EH (cell line): ENCODE measurements at regions not wholly inside any gene's neighbourhood (a gene's known extent, or its start where the extent isn't known, plus 50 kb on each side); places are given as distances from the start of the nearest gene placed in this dataset.

Experiments
- DNase-seq: peaks from one replicate; pipeline ENCODE4 v3.0.0-alpha.2; 2015; ENCODE audit warnings: low read depth

DNA sequence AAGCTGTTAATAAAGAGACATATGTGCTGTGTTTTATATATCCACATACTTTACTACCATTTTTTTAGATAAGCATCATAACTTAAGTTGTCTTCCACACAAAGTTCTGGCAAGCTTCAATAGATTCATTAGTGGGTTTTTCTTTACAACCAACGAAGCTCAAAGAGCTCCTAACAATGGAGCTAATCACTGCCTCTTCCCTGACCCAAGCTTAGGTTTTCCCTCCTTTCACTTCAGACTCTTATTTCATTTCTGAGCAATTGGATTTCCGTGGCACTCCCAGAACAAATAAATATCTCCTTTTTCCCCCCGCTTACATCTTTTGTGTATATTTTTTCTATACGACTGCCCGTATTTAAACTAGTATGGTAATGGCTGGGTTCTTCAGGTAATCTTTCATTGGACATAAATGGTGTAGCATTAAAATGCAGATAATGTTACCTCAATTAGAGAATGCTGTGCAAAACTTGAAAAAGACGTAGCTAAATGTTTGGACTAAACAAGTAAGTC, 275.5 kb upstream of the TMEM161B start:
- no peak for DNase-seq

- no peak for DNase-seq
Observed at GRCh38 chr5:88542786-88543185, 274.1 kb upstream of the TMEM161B start.

GRCh38 chr5:88540471-88541115, 271.9 kb upstream of the TMEM161B start:
- DNase-seq = no peak

DNA sequence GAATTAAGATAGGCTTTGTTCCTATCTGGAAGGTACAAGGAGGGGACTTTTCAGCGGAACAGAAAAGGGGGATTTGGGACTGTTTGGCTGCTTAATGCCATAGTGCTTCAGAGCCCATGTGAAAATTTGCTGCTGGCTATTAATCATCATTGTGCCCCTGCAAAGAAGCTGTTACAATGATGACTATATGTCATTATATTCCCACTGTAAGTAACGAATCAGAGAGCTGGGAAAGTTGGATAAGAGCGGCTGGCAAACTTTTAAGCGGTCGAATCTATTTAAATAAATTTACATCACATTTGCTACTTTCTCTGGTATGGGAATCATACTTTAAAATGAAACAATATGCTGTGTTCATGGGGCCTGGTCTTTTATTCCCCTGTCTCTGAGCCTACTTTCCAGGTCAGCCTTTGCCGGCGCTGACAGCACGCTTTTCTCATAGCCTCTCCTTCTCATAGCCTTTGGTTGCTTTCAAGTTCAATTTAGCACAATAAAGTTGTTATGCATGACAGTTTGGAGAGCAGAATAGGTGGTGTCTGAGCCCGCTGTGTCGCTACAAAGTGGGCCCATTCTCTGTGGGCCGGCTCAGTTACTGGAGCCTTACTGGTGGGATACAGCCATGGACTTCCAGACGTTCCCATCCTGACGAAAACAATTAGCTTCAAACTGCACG, 271.2 kb upstream of the TMEM161B start:
- DNase-seq = no peak

DNA sequence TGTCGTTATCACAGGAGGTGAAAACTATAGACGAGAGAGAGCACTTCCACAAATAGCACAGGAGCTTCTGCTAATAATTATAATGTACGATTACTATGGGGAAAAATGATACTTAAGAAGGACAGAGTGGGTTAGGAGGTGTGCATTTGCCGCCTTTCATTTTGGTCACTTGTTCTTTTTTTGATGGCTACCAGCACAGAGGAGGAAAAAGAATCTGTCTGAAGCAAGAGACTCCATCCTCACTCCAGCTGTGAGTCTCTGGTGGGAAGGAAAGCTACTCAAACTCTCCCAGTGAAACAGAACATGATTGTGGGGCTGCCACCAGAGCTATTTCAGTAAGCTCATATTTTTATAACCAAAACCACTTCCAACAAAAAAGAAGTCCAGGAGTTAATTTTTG, 270.4 kb upstream of the TMEM161B start:
- no peak for DNase-seq

- no peak for DNase-seq
Observed at GRCh38 chr5:88536146-88536545, 267.5 kb upstream of the TMEM161B start.

GRCh38 chr5:88524941-88525340, 256.3 kb upstream of the TMEM161B start:
- no peak for DNase-seq

GRCh38 chr5:88519066-88519465, 250.4 kb upstream of the TMEM161B start:
- no peak for DNase-seq

DNA sequence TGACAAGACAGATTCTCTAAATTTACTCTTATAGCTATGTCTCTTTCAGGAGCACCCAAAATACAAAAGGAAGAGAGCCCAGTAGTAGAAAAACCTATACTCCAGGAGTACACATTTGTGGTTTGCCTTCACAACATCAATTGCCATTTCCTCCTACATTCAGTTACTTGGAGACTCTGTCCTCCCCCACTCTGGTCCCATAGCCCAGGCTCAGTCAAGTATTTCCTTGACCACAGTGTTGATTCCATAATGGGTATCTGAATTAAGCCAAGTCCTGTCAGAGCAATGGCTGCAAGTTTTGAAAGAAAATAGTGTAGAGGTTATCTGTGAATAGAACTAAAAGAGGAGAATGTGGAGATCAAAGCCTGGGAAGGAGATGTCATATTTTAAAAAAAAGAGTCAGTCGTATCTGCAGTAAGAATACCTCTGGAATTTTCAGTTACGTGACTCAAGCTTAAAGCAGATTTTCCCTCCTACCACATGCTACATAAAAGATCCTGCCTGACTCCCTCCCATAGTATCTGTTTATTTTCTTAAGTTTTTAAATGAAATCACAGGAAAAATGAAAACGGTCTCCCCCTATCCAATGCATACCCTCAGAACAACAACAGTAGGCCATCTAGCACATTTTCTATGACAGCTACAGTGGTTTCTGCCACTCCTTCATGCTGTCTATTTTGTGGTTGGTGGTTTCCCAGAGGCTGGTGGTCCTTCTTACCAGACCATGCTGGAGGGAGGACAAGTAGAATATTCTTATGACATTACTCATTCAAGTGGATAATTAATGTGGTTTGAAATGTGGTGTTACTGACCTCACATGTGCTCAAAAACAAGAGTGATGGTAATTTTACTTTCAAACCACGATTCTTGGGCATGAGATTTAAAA, 249.7 kb upstream of the TMEM161B start:
- DNase-seq = peak; percentile 4

DNA sequence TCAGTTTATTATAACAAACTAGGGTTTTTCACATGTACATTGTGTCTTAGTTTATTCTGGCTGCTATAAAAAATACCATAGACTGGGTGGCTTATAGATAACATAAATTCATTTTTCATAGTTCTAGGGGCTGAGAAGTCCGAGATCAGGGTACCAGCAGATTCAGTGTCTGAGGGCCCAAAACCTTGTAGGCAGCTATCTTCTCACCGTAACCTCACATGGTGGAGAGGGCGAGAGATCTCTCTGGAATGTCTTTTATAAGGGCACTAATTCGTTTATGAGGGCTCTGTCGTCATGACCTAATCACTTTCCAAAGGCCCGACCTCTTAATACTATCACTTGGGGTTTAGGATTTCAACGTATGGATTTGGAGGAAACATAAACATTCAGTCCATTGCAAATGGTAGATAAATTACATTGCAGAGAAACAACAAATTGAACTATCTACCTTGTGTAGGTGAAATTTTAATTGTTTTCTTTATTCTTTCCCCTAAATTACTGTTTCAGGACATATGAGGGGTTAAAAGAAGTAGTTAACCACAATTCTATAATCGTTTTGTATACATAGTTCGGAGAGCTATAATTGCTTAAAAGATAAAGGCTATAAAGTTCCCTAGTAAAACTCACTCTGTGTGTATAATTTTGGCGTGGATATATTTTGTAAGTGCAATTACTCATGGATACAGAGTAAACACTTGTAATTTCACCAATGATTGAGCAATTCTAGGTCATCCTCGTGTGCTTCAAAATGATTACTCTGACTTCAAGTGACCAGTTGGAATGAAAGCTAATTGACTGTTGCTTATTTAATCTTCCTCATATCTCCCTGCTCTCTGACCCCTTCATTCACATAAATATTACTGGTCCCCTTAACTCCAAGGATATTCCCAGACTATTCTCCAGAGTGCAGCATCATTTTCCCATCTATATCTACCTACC, 247.5 kb upstream of the TMEM161B start:
- peak; percentile 6 for DNase-seq

GRCh38 chr5:88515068-88515467, 246.4 kb upstream of the TMEM161B start:
- DNase-seq = no peak

- DNase-seq = no peak
Observed at GRCh38 chr5:88509403-88509802, 240.8 kb upstream of the TMEM161B start.

GRCh38 chr5:88507261-88507660, 238.6 kb upstream of the TMEM161B start:
- no peak for DNase-seq

DNA sequence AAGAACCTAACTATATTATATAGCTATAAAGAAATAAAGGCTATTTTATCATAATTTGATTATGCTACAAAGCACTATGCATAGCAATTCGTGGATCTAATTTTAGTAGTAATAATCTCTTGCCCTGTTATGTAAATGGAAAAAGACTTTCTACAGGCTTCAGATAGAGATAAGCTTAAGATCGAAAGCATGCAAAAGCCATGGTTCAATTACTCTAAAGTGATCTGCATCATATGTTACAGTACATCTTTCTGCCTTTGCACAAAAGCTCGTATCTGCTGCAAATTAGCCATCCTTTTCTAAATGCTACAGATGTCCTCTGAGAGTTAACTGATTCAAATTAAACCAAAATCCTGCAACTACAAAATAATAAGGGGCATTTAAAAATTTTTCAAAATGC, 234.8 kb upstream of the TMEM161B start:
- no peak for DNase-seq

GRCh38 chr5:88503041-88503345, 234.3 kb upstream of the TMEM161B start:
- no peak for DNase-seq

DNA sequence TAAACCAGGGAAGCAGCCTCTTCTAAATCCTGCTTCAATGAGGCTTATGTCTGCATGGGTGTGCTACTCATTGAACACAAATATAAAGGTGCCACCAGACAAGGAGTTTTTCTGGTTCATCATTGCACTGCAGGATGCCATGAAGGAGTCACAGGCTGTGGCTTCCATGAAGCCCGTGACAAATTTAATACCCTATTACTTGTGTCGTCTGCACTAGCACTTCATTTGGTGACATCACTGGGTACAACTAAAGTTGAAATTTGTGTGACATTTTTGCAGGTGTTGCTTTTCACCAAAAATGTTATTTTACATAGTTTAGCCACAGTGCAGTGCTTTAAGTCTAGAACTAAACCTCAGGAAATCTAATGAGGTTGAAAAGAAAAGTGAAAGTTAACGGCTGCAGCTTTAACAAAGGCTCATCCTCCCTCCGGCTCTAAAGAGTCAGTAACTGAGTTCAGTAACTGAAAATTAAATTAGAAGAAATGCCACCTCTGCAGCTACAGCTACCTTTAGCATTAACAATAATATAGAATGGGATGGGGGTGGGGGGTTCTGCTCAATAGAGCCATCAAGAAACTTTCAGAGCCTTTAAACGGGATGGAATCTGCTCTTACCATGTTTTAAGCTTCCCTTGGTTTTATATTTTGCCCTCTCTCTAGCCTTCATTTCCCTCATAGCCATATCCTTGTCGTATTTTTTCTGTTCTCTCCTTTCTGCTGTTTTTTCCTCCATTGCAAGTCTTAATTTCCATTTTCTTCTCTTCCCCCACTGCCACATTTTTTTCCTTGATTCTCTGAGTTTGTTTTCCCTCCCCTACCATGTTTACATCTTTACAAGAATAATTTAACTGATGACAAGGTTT, 233.8 kb upstream of the TMEM161B start:
- peak; percentile 13 for DNase-seq

DNA sequence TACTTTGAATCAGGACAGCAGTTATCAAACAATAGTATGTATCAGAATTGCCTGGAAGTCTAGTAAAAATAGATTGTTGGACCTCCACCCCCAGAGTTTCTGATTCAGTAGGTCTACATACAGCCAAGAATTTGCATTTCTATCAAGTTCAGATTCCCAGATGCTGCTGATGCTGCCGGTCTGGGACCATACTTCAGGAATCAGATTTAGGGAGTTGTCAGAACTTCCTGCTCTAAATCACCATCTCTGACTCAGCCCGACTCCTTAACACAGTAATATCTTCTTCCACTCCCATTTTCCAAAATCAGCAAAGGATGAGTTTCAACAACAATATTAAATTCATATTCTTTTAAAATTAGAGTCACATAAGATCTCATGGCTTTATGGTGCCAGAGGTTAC, 227.2 kb upstream of the TMEM161B start:
- no peak for DNase-seq

- no peak for DNase-seq
Observed at GRCh38 chr5:88490874-88491273, 222.2 kb upstream of the TMEM161B start.

- DNase-seq = no peak
Observed at GRCh38 chr5:88489364-88489763, 220.7 kb upstream of the TMEM161B start.

GRCh38 chr5:88488561-88488960, 219.9 kb upstream of the TMEM161B start:
- DNase-seq = no peak

- DNase-seq = no peak
Observed at GRCh38 chr5:88488130-88488529, 219.5 kb upstream of the TMEM161B start.
